ENCODE measurements at regions not wholly inside any gene's neighbourhood (a gene's known extent, or its start where the extent isn't known, plus 50 kb on each side); places are given as distances from the start of the nearest gene placed in this dataset.

GRCh38 chr11:100584201-100584985 lies 102.7 kb upstream of the ARHGAP42 start:
- ChIA-PET RAD21 (ENCODE audit: low non-redundant PET in 1 of 2, low total read pairs in 2 of 2, uncharacterized antibody in 2 of 2, unreplicated experiment in 2 of 2) (no interaction called here), CTCF (no interaction called here), POLR2A (no interaction called here)
- Histone ChIP-seq H3K4me2 (ENCODE audit: low read length) (no peak overlapping the region), H3K4me1 (ENCODE audit: control insufficient read depth in 1 of 2, insufficient read depth in 2 of 2, low read length in 2 of 2) (no peaks in the 10 kb centered on the region), H3K9ac (ENCODE audit: low read length) (no peak overlapping the region), H3K36me3 (ENCODE audit: control insufficient read depth in 1 of 2, insufficient read depth in 2 of 2, low read length in 2 of 2) (no peaks in the 10 kb centered on the region), H3K4me3 (replicated peaks in 1 of 2; ENCODE audit: low read depth in 1 of 2, low read length in 2 of 2) (no peak overlapping the region), H2AFZ (ENCODE audit: low read depth, low read length, poor library complexity, severe bottlenecking) (no peak overlapping the region), H3K27ac (ENCODE audit: low read depth, low read length) (no peak overlapping the region), H3K79me2 (ENCODE audit: insufficient read depth, low read length) (no peaks in the 10 kb centered on the region), H3K9me2 (ENCODE audit: insufficient read depth) (no peaks in the 10 kb centered on the region), H3K9me3 (ENCODE audit: control insufficient read depth in 1 of 2, insufficient read depth in 1 of 2, low read depth in 1 of 2, low read length in 2 of 2) (no peaks in the 10 kb centered on the region), H3K27me3 (ENCODE audit: insufficient read depth, low read length) (no peaks in the 10 kb centered on the region), H4K20me1 (ENCODE audit: insufficient read depth) (no peaks in the 10 kb centered on the region)
- TF ChIP-seq, protein P1, sequence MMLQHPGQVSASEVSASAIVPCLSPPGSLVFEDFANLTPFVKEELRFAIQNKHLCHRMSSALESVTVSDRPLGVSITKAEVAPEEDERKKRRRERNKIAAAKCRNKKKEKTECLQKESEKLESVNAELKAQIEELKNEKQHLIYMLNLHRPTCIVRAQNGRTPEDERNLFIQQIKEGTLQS (IDR thresholded peaks at IDR 0.05): no peak
- TF ChIP-seq EZH2phosphoT487 (IDR thresholded peaks at IDR 0.05; ENCODE audit: borderline replicate concordance) (no peak), ZNF274 (IDR thresholded peaks at IDR 0.05; ENCODE audit: low read depth, low read length) (no peak), POLR2A (IDR thresholded peaks at IDR 0.05; ENCODE audit: borderline replicate concordance, extremely low read depth, insufficient read depth, insufficient read length) (no peak), TCF7L2 (IDR thresholded peaks at IDR 0.05; ENCODE audit: borderline replicate concordance, extremely low read depth, insufficient read depth, insufficient read length) (no peak), SRF (IDR thresholded peaks at IDR 0.05; ENCODE audit: low read depth) (no peak), FOSL1 (IDR thresholded peaks at IDR 0.05; ENCODE audit: low read depth) (no peak), EGR1 (IDR thresholded peaks at IDR 0.05; ENCODE audit: low read depth) (no peak), RAD21 (IDR thresholded peaks at IDR 0.05; ENCODE audit: low read depth) (no peak), EZH2 (IDR thresholded peaks at IDR 0.05) (no peak), CBX3 (IDR thresholded peaks at IDR 0.05; ENCODE audit: low read depth) (no peak), SIN3A (IDR thresholded peaks at IDR 0.05; ENCODE audit: low read depth) (no peak), JUND (IDR thresholded peaks at IDR 0.05) (no peak), POLR2AphosphoS5 (IDR thresholded peaks at IDR 0.05; ENCODE audit: low read depth, low read length) (no peak)
- TF ChIP-seq, protein P2, sequence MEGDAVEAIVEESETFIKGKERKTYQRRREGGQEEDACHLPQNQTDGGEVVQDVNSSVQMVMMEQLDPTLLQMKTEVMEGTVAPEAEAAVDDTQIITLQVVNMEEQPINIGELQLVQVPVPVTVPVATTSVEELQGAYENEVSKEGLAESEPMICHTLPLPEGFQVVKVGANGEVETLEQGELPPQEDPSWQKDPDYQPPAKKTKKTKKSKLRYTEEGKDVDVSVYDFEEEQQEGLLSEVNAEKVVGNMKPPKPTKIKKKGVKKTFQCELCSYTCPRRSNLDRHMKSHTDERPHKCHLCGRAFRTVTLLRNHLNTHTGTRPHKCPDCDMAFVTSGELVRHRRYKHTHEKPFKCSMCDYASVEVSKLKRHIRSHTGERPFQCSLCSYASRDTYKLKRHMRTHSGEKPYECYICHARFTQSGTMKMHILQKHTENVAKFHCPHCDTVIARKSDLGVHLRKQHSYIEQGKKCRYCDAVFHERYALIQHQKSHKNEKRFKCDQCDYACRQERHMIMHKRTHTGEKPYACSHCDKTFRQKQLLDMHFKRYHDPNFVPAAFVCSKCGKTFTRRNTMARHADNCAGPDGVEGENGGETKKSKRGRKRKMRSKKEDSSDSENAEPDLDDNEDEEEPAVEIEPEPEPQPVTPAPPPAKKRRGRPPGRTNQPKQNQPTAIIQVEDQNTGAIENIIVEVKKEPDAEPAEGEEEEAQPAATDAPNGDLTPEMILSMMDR (IDR thresholded peaks at IDR 0.05 in 2 of 3, conservative IDR thresholded peaks at IDR 0.05 in 1 of 3; ENCODE audit: borderline replicate concordance in 1 of 3, insufficient read depth in 1 of 3, low read depth in 2 of 3, low read length in 2 of 3): no peak
- TF ChIP-seq, protein P3, sequence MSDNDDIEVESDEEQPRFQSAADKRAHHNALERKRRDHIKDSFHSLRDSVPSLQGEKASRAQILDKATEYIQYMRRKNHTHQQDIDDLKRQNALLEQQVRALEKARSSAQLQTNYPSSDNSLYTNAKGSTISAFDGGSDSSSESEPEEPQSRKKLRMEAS (IDR thresholded peaks at IDR 0.05): no peak
- TF ChIP-seq, protein P4, sequence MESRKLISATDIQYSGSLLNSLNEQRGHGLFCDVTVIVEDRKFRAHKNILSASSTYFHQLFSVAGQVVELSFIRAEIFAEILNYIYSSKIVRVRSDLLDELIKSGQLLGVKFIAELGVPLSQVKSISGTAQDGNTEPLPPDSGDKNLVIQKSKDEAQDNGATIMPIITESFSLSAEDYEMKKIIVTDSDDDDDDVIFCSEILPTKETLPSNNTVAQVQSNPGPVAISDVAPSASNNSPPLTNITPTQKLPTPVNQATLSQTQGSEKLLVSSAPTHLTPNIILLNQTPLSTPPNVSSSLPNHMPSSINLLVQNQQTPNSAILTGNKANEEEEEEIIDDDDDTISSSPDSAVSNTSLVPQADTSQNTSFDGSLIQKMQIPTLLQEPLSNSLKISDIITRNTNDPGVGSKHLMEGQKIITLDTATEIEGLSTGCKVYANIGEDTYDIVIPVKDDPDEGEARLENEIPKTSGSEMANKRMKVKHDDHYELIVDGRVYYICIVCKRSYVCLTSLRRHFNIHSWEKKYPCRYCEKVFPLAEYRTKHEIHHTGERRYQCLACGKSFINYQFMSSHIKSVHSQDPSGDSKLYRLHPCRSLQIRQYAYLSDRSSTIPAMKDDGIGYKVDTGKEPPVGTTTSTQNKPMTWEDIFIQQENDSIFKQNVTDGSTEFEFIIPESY (IDR thresholded peaks at IDR 0.05; ENCODE audit: extremely low read depth, insufficient replicate concordance, low read length): no peak
- BruUV-seq (replicated peaks): no TSS peak
- DNase-seq (ENCODE audit: low read depth, low spot score) (no peak), ATAC-seq (no peak)
- intact Hi-C loops (cut with micrococcal nuclease): no loop called here
